NCI-H460 (cell line): ENCODE measurements at regions not wholly inside any gene's neighbourhood (a gene's known extent, or its start where the extent isn't known, plus 50 kb on each side); places are given as distances from the start of the nearest gene placed in this dataset.
"Not testable (repeated sequence)": the region's sequence is repeated elsewhere in the genome, so short reads cannot be mapped to it uniquely, and the experiment has no call there.

ENCODE experiments used
- DNase-seq: peaks from one replicate; pipeline ENCODE4 v3.0.0-alpha.2; 2016; ENCODE audit warnings: low read depth; ENCODE audit errors: extremely low read depth

- DNase-seq: no peak
These were observed 975.4 kb downstream of the ZPLD1 start for GRCh38 chr3:103410231-103410630.

GRCh38 chr3:103421460-103421859 lies 986.6 kb downstream of the ZPLD1 start:
- no peak for DNase-seq

- DNase-seq: no peak
These were observed 1003.1 kb downstream of the ZPLD1 start for GRCh38 chr3:103437883-103438282.

- DNase-seq: no peak
These were observed 1005.9 kb downstream of the ZPLD1 start for GRCh38 chr3:103440539-103441203.

- DNase-seq: no peak
These were observed 1012.3 kb downstream of the ZPLD1 start for GRCh38 chr3:103446953-103447629.

- DNase-seq: no peak
These were observed 1018.3 kb downstream of the ZPLD1 start for GRCh38 chr3:103453152-103453551.

- no peak for DNase-seq
These were observed 1025.0 kb downstream of the ZPLD1 start for GRCh38 chr3:103459815-103460214.

- no peak for DNase-seq
These were observed 1035.7 kb downstream of the ZPLD1 start for GRCh38 chr3:103470498-103470897.

GRCh38 chr3:103494011-103494410 lies 1059.2 kb downstream of the ZPLD1 start:
- DNase-seq: no peak

GRCh38 chr3:103494512-103494911 lies 1059.7 kb downstream of the ZPLD1 start:
- no peak for DNase-seq

- DNase-seq: no peak
These were observed 1060.4 kb downstream of the ZPLD1 start for GRCh38 chr3:103495186-103495585.

- no peak for DNase-seq
These were observed 1064.5 kb downstream of the ZPLD1 start for GRCh38 chr3:103499132-103499900.

- no peak for DNase-seq
These were observed 1065.2 kb downstream of the ZPLD1 start for GRCh38 chr3:103499967-103500366.

GRCh38 chr3:103510760-103511159 lies 1075.9 kb downstream of the ZPLD1 start:
- no peak for DNase-seq

GRCh38 chr3:103511891-103512290 lies 1077.1 kb downstream of the ZPLD1 start:
- no peak for DNase-seq

GRCh38 chr3:103512595-103512994 lies 1077.8 kb downstream of the ZPLD1 start:
- DNase-seq: no peak

GRCh38 chr3:103513003-103513402 lies 1078.2 kb downstream of the ZPLD1 start:
- no peak for DNase-seq

- no peak for DNase-seq
These were observed 1080.3 kb downstream of the ZPLD1 start for GRCh38 chr3:103515116-103515515.

- no peak for DNase-seq
These were observed 1082.1 kb downstream of the ZPLD1 start for GRCh38 chr3:103516950-103517349.

- DNase-seq: not testable (repeated sequence)
These were observed 1096.5 kb downstream of the ZPLD1 start for GRCh38 chr3:103531327-103531726.

GRCh38 chr3:103532986-103533385 lies 1098.2 kb downstream of the ZPLD1 start:
- DNase-seq: no peak

- DNase-seq: no peak
These were observed 1119.6 kb downstream of the ZPLD1 start for GRCh38 chr3:103554451-103554850.
